ENCODE measurements at regions not wholly inside any gene's neighbourhood (a gene's known extent, or its start where the extent isn't known, plus 50 kb on each side); places are given as distances from the start of the nearest gene placed in this dataset.
"Not testable (repeated sequence)": the region's sequence is repeated elsewhere in the genome, so short reads cannot be mapped to it uniquely, and the experiment has no call there.

- no peak for DNase-seq
Observed at GRCh38 chr1:60503266-60503925, 429.8 kb upstream of the C1orf87 start.

DNA sequence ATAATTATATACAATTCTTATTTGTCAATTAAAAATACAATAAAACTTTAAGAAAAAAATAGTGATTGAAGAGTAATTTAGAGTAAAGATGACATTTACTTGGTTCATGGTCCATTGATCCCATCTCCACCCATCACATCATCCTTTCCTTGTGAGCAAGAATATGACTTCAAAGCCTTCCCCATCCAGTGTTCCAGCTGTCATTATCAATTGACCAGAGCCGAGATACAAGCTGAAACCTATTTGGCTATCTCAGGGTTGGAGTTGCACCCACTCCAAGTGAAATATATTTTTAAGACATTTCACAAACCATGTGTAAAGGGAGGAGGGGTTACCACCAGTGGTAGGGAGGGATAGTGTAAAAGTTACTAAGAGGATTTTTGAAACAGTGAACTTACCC is 428.9 kb upstream of the C1orf87 start:
- DNase-seq: no peak

GRCh38 chr1:60489916-60490480 is 416.4 kb upstream of the C1orf87 start:
- DNase-seq: not testable (repeated sequence)

GRCh38 chr1:60488847-60489246 is 415.3 kb upstream of the C1orf87 start:
- no peak for DNase-seq

DNA sequence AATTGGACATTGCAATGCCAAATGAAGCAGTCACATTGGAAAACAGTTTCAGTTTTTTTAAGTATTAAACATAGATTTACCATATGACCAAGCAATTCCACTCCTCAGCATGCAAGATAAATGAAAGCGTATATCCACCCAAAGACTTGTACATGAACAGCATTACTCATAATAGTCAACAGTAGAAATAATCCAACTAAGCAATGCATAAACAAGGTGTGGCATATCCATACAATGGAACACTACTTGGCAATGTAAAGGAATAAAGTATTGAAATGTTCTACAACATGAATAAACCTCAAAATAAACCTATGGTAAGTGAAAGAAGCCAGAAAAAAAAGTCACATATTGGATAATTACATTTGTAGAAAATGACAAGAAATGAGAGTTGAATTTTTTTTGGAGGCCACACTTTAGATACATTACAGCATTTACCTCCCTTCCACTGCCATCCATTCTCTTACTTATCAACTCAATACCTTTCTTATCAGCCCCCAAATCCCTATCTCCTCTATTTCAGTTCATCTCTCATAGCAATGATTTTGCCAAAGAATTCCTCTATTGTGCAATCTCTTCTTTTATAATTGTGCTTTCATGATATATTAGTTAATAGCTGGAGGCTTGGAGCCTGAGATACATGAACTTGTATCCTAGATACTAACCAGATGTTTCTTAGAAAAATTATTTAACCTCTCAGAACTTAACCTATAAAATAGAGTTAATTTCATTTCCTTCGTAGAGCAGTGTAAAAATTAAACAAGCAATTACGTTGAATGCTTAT is 414.2 kb upstream of the C1orf87 start:
- no peak for DNase-seq

DNA sequence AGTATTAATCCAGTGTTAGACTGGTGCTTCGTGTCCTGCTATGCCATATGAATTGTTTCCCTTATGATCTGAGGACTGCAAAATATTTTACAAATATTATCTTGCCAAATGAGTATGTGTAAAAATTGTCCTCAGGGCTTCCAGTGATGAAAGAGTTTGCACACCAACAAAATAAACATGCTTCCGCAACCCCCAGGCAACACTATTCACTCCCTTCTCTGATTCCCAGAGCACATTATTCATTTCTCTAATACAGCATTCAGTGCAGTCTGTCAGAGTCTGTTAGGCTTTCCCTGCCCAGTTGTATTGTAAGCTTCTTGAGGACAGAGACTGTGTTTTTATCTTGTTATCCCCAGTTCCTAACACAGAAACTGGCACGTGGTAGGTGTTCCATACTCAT is 409.9 kb upstream of the C1orf87 start:
- DNase-seq: no peak

- DNase-seq: no peak
Observed at GRCh38 chr1:60470246-60470645, 396.7 kb upstream of the C1orf87 start.

GRCh38 chr1:60463786-60464185 is 390.2 kb upstream of the C1orf87 start:
- DNase-seq: no peak

DNA sequence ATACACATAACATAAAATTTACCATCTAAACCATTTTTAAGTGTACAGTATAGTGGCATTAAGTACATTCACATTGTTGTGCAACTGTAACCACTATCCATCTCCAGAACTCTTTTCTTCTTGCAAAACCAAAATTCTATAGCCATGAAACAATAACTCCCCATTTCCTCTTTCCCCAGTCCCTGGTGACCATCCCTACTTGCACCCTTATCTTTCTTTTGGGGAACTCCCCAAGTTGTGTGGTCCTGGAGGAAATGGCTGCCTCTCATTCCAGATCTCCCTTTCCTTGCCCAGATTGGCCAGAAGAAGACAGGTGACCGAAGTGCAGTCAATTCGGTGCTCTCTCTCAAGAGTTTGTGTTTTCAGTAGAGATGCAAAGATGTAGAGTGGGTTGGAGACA is 389.6 kb upstream of the C1orf87 start:
- DNase-seq: no peak

- DNase-seq: no peak
Observed at GRCh38 chr1:60461925-60462595, 388.5 kb upstream of the C1orf87 start.

GRCh38 chr1:60458111-60458510 is 384.5 kb upstream of the C1orf87 start:
- DNase-seq: no peak

DNA sequence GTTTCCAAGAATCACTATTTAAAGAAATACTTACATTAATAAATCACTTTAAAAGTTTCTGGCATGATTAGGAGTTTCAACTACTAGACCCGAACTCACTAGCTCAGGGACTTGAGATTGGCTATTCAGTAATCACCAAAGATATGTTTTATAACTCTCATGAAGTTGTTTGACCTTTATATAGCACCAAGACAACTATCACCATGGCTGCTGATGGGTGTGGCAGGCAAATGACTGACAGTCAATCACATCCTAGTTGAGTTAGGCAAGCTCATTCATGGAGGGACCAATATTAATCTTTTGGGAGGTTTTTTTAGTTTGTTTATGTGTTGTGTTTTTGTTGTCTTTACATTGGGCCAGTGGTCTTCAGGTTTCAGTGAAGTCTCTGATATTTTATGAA is 376.3 kb upstream of the C1orf87 start:
- DNase-seq: no peak

DNA sequence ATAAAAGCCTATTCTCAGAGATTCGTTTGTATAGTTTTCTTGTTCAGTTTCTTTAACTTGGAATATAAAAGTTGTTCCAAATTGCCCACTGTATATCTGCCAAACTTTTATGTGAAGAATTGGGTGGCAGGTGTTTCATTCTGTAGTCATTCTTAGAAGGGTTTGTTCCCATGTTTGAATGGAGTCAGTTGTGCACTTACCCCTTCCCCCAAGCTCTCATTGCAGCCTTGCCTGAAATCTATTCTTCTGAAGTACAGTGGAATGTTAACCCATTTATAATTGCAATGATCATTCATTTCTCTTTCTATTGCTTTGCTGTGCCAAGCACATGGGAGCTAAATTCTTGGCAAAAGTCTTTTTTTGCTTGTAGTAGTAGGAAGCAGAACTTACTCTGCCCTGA is 375.3 kb upstream of the C1orf87 start:
- no peak for DNase-seq

- DNase-seq: no peak
Observed at GRCh38 chr1:60444680-60445079, 371.1 kb upstream of the C1orf87 start.

DNA sequence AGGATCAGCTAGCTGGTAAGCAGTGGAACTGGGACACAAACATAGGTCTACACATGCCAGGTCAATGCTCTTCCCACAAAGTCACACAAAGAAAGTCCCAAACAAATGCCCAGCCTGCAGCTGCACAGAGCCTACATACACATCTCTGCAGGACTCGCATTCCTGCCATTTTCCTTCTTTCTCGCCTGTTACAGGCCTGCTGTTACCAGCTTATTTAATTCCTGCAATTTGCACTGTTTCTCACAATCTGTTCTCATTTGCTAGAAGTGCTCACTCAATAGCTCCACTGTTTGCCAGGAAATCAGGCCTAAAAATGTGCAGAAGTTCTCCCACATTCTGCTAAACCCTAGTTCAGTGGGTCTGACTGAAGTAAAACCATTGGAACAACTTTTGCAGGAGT is 362.6 kb upstream of the C1orf87 start:
- no peak for DNase-seq

GRCh38 chr1:60431593-60431992 is 358.0 kb upstream of the C1orf87 start:
- DNase-seq: no peak

DNA sequence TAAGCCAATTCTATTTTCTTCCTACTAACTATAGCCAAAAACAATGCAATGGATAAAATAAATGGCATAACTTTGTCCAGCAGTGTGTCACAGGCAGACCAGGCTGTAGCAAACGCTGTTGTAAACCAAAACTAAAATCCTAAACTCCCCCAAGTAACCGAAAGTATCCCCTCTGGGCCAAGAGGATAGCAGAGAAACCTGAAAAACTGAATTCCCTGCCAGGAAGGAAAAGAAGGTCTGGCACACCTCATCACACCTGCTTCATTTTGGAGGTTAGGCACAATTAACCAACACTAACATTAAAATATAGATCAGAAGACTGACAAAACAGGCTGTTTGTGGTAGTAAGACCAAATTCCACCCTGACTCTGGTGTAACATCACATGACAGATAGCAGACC is 356.8 kb upstream of the C1orf87 start:
- no peak for DNase-seq

DNA sequence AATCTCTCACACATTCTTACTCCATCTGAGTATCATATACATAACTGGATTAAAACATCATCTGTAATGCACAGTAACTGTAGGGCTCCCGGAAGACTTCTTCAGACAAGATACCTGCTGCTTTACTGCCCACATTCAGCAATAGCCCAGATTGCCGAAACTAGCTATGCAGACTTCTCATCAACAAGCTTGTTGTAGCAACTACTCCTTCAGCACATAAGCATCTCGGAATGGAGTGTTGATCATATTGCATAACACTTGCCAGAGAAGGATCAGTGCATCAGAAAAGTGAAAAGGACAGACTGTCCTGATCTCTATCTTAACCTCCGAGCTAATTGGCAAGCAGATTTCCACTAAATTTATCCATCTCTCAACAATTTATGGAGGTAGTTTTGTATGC is 354.6 kb upstream of the C1orf87 start:
- DNase-seq: no peak

DNA sequence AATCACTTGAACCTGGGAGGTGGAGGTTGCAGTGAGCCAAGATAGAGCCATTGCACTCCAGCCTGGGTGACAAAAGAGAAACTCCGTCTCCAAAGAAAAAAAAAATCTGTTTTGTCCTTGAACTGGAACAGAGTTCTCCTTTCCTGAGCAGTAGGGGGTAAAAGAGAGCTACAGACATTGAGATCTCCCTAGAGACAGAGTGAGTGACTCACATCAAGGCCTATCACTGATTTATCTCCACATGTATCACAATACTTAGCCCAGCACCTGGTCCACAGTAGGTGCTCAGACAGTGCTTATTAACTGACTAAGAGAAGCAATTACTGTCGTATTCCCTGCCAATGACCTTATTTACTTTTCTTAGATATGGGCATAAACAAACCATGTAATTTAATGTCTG is 354.1 kb upstream of the C1orf87 start:
- DNase-seq: no peak

DNA sequence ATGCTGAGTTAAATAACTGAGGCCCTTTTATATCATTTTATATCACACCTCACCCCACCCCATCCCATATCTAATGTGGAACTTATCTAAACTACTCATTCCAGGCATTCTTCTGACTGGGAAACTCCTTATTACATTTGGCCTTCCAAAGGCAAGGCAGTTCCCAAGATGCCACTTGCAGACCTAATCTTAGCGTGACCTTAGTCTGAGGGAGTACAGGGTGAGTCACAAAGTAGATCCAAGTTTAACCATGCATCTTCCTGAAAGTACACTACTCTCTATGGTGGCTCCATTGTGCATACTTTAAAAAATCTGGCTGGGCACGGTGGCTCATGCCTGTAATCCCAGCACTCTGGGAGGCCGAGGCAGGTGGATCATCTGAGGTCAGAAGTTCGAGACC is 353.6 kb upstream of the C1orf87 start:
- no peak for DNase-seq

- no peak for DNase-seq
Observed at GRCh38 chr1:60425528-60425927, 352.0 kb upstream of the C1orf87 start.

DNA sequence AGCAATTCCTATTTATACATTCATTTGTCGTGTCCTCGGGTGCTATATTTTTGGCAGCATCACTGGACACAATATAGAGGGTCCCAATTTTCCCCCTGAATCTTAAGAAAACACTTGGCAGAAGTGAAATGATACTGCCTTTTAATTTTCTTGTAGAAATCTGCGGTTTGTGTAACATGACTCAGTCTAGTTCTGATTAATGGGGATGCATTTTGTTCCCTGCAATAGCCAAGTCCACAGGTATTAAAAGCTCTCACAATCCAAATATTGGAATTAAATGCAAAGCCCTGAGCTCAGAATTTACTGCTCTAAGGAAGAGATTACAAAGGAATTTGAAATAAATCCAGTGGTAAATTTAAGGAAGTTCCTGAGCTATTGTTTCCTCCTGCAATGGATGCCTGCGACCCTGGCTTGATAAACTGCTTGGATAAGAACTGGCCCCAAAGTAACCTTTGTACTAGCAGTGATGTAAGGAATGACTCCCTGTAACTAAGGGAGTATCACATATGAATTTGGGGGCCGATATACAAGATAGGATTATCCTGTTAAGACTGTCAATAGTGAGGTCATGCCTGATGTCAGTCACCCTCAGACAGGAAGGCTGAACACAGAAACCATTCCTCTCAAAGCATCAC is 349.7 kb upstream of the C1orf87 start:
- no peak for DNase-seq

DNA sequence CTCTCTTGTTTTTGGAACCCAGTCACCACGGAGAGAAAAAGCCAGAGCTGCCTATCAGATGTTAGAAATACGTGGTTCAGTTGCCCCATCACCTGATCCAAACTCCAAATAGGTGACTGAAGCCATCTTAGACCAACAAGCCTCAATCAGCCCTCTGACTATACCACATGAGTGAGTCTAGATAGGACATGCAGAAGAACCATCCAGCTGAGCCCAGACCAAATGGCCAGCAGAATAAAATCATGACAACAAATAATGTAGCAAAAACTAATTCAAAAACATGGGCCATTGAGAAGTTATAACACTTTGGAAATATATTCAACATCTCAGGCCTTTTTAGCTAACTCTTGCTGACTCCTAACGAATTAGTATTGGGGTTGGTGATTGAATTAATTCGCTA is 348.4 kb upstream of the C1orf87 start:
- DNase-seq: no peak

All from stimulated activated CD4-positive, alpha-beta T cell treated with anti-CD3 and anti-CD28 coated beads, Interleukin-2, amount 100 ng/mL, for 48 hours (primary cell).